ENCODE measurements at regions not wholly inside any gene's neighbourhood (a gene's known extent, or its start where the extent isn't known, plus 50 kb on each side); places are given as distances from the start of the nearest gene placed in this dataset.

DNA sequence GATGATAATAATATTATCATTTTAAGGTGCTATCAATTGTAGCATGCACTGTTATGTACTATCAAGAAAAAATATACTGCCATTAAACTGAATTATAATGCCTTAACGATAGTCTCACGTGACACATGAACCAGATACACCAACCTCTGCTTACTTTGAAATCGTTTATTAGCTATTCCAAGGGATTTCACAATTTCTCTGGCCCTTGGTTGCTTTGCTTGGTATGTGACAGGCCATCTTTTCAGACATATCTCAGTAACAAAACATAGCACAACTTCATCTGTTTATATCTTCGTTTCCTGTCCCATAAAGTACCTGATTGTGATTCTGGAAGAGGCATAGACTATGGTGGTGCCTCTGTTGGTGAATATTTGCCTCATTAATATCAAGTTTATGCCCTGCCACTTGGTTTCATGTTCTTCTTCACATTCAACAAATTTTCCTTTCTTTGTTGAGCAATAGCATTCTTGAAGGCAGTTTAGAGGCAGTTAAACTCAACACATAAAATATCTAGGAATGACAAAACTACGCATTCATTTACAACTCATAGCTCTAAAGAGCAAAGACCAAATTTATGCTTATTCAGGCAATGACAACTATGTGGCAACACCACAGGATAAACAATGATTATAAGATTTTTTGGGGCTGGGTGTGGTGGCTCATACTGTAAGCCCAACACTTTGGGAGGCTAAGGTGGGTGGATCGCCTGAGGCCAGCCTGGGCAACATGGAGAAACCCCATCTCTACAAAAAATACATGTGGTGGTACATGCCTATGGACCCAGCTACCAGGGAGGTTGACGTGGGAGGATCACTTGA lies 84.3 kb downstream of the MCFD2 start:
- peak; percentile 85 for DNase-seq (ENCODE audit: low read depth)

DNA sequence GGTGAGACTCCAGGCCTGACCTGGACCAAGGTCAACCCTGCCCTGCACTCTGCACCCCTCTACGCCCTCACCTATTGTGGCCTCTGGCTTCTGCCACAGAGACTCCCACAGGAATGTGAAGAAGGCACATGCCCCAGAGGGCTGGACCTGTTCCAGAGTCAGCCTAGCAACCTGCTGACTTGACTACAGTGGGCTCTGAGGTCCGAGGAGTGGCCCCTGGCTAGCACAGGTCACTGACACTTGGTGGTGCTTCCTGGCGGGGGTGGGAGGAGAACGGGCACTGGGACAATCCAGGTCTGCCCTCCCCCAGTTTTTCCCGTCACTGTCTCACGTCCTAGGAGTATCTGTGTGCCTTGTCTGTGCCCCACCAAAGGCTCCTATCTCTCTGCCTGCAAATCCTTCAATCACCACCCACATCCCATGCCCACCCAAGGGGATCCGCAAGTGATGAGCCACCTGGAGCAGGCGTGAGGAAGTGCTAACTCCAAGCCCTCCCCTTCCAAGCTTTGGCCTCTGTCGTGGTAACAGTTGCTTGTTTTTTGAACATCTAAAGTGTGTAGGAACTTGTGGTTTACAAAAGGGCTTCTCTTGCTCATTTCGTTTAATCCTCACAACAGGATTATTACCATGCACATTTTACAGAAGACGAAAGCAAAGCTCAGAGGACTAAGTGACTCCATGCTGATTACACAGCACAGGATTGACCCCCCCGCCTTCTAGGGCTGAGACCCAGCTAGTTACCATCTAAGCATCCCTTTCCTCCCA lies 86.2 kb downstream of the MCFD2 start:
- peak; percentile 29 for DNase-seq (ENCODE audit: low read depth)

- no peak for DNase-seq (ENCODE audit: low read depth)
Observed at GRCh38 chr2:46828491-46829230, 86.9 kb downstream of the MCFD2 start.

DNA sequence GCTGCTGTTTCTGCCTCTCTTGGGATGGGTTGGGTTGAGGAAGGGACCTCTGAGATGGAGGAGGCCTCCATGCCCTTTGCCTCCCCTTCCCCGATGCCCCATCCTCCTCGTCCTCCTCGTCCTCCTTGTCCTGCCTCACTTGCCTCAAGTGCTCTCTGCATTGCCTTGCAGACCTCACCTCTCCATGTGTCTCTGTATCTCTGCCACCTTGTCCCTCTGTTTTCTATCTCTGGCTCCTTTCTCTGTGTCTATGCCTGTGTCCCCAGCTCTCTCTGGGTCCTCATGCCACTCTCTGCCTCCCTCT lies 87.5 kb downstream of the MCFD2 start:
- DNase-seq (ENCODE audit: low read depth), result no peak

- DNase-seq (ENCODE audit: low read depth), result peak; percentile 29
Observed at GRCh38 chr2:46827274-46828134, 88.1 kb downstream of the MCFD2 start.

DNA sequence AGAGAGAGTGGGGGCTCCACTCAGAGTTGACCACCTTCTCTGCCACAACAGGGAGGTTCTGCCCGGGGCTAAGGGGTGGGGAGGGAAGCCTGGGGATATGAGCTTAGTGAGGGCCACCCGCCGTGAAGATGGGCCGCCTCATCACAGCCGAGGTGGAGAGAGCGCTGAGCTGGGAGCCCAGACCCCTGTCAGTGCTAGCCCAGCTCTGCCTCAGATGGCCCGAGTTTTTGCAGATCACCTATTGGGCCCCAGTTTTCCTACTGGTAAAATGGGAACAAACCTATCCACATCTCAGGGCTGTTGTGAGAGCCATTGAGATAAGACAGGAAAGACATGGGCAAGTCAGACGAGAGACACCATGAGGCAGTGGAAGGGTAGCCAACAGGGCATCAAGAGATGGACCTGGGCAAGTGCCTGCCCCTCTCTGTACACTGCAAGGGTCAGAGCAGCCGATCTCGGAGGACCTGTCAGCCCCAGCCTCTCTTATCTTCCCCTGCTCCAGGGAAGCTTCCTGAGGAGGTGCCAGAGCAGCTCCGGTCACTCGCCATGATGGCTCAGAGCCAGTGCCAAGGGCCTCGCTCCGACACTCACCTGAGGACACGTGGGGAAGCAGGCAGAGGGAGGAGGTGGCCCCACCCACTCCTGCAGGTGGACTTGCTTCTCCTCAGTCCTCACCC lies 88.9 kb downstream of the MCFD2 start:
- no peak for DNase-seq (ENCODE audit: low read depth)

DNA sequence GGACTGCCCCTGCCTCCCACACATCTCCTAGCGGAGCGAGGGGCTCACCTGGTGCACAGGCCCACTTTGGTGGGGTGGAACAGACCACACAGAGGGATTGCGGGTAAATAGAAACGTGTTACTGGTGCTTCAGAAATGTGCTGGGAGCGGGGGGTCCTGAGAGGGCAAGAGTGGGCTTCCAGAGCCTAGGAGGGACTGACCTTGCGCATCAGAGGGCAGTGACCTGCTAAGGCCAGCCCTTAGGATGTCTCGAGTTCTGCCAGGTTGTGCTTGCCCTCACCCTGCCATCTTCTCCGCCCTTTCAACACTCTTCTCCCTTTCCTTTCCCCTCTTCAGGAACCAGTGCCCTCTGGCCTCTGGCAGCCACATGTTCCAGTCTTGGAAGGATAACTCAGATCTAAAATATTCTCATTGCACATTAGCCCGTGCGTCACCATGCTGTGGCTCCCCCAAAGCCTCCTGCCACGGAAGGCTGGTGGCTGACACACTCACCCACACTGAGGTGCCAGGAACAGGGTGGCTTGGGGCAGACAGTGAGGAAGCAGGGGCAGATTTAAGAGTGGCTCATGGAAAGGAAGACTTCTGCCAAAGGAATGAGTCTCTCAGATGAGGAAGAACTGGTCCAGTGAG lies 89.6 kb downstream of the MCFD2 start:
- DNase-seq (ENCODE audit: low read depth), result no peak

- no peak for DNase-seq (ENCODE audit: low read depth)
Observed at GRCh38 chr2:46825231-46825938, 90.2 kb downstream of the MCFD2 start.

DNA sequence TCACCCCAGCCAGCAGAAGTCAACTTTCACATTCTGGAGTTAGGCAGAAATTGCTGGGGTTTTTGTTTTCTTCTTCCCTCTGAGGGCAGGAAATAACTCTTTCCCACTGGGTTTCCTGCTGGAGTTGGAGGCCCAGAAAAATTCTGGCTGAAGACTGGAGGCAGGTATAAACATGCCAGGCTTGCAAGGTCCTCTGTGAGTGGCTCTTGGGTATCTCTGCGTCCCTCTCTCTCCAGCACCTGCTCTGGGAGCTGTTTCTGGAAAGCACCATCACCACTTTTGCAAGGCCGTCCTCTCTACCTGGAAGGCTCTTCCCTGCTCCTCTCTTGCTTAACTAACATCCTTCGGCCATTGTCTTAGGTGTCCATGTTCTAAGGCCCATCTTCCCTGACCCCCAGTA lies 91.0 kb downstream of the MCFD2 start:
- DNase-seq (ENCODE audit: low read depth), result no peak

- no peak for DNase-seq (ENCODE audit: low read depth)
Observed at GRCh38 chr2:46821600-46821999, 94.0 kb downstream of the MCFD2 start.

GRCh38 chr2:46818819-46819218 lies 96.8 kb downstream of the MCFD2 start:
- DNase-seq (ENCODE audit: low read depth), result no peak

DNA sequence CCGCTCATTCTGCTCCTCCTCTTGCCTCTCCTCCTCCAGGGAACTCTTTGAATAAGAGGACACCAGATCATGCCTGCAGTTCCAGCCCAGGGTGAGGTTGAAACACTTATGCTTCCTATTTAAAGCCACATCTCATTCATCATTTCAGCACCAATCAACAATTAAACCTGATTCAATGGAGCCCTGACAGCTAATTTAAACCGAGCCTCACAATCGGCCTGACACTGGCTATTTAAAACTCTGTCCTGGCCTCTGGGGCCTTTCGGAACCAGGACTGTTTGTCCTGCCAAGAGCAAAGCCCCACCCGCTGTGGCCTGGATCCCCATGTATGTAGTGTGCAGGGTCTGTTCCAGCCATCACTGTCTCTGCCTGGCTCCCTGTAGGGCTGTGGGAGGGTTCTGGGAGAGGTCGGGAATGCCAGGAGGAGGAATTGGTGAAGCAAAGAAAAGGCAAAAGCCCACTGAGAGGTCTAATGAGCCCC lies 97.4 kb downstream of the MCFD2 start:
- DNase-seq (ENCODE audit: low read depth), result no peak

GRCh38 chr2:46816846-46817726 lies 98.5 kb downstream of the MCFD2 start:
- DNase-seq (ENCODE audit: low read depth), result no peak

DNA sequence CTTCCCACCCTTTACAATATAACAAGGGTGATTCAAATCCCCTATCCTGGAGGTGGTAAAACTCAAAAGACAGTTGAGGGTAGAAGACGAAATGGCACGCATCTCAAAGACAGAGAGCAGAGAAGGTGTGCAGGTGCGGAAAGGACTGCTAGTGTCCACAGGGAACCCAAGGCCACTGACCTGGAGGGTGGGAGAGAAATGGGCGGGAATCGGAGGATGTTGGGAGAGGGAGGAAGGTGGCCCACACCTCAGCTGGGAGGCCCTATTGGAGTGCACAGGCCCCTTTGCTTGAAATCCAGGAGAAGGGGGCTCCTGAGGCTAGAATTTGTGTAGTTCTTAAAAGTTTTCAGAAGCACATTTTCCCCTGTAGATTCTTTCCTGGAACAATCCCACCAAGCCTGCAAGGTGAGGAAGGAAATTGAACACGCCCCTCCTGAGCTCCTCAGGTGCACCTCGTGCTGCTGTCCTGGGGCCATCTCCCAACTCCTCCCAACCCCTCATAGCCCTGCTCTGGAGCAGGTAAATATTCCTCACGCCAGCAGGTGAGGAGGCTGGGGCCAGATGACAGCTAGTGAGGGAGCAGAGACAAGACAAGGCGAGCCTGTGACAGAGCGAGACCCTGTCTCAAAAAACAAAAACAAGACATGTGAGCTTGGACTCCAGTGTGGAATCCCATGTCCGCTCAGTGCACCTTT lies 99.3 kb downstream of the MCFD2 start:
- no peak for DNase-seq (ENCODE audit: low read depth)

GRCh38 chr2:46815121-46815802 lies 100.3 kb downstream of the MCFD2 start:
- no peak for DNase-seq (ENCODE audit: low read depth)

GRCh38 chr2:46814160-46814961 lies 101.2 kb downstream of the MCFD2 start:
- DNase-seq (ENCODE audit: low read depth), result no peak

GRCh38 chr2:46813680-46814079 lies 101.9 kb downstream of the MCFD2 start:
- no peak for DNase-seq (ENCODE audit: low read depth)

Data from renal cortical epithelial cell (primary cell).